ENCODE measurements at regions not wholly inside any gene's neighbourhood (a gene's known extent, or its start where the extent isn't known, plus 50 kb on each side); places are given as distances from the start of the nearest gene placed in this dataset.

- TF ChIP-seq FOSL1 (IDR thresholded peaks at IDR 0.05; ENCODE audit: low read depth), result no peak
- TF ChIP-seq POLR2A (IDR thresholded peaks at IDR 0.05; ENCODE audit: borderline replicate concordance, extremely low read depth, insufficient read depth, insufficient read length), result no peak
- TF ChIP-seq ZNF274 (IDR thresholded peaks at IDR 0.05; ENCODE audit: low read depth, low read length), result no peak
- no peak for TF ChIP-seq SP1 (IDR thresholded peaks at IDR 0.05; ENCODE audit: low read depth)
- no peak for TF ChIP-seq CBX3 (IDR thresholded peaks at IDR 0.05; ENCODE audit: low read depth)
- TF ChIP-seq SIN3A (IDR thresholded peaks at IDR 0.05; ENCODE audit: low read depth), result no peak
- TF ChIP-seq SRF (IDR thresholded peaks at IDR 0.05; ENCODE audit: low read depth), result no peak
- no peak for TF ChIP-seq EZH2 (IDR thresholded peaks at IDR 0.05)
- TF ChIP-seq ZFX (IDR thresholded peaks at IDR 0.05), result no peak
- TF ChIP-seq TCF7L2 (IDR thresholded peaks at IDR 0.05; ENCODE audit: borderline replicate concordance, extremely low read depth, insufficient read depth, insufficient read length), result no peak
- TF ChIP-seq POLR2AphosphoS5 (IDR thresholded peaks at IDR 0.05; ENCODE audit: low read depth, low read length), result no peak
- TF ChIP-seq CTCF (IDR thresholded peaks at IDR 0.05 in 2 of 3, conservative IDR thresholded peaks at IDR 0.05 in 1 of 3; ENCODE audit: borderline replicate concordance in 1 of 3, insufficient read depth in 1 of 3, low read depth in 2 of 3, low read length in 2 of 3), result no peak
- no peak for TF ChIP-seq ATF3 (IDR thresholded peaks at IDR 0.05)
- TF ChIP-seq EZH2phosphoT487 (IDR thresholded peaks at IDR 0.05; ENCODE audit: borderline replicate concordance), result no peak
- TF ChIP-seq ZBTB33 (IDR thresholded peaks at IDR 0.05; ENCODE audit: extremely low read depth, insufficient replicate concordance, low read length), result no peak
- CTCF ChIA-PET, result no interaction called here
- H3K4me2 ChIP-seq (ENCODE audit: low read length), result no peak overlapping the region
- intact Hi-C loops (cut with micrococcal nuclease), result no loop called here
- RAD21 ChIA-PET (ENCODE audit: low non-redundant PET in 1 of 2, low total read pairs in 2 of 2, uncharacterized antibody in 2 of 2, unreplicated experiment in 2 of 2), result no interaction called here
- no peaks in the 10 kb centered on the region for H3K9me2 ChIP-seq (ENCODE audit: insufficient read depth)
- ATAC-seq (no peak), DNase-seq (ENCODE audit: low read depth, low spot score) (no peak)
- H3K4me3 ChIP-seq (replicated peaks in 1 of 2; ENCODE audit: low read depth in 1 of 2, low read length in 2 of 2), result no peak overlapping the region
- POLR2A ChIA-PET, result no interaction called here
- H3K27ac ChIP-seq (ENCODE audit: low read depth, low read length), result no peak overlapping the region
- H3K4me1 ChIP-seq (ENCODE audit: control insufficient read depth in 1 of 2, insufficient read depth in 2 of 2, low read length in 2 of 2), result no peaks in the 10 kb centered on the region; a peak in 1 of 4 replicates
- H3K27me3 ChIP-seq (ENCODE audit: insufficient read depth, low read length), result no peaks in the 10 kb centered on the region
- no TSS peak for BruUV-seq (replicated peaks)
- no peak overlapping the region for H2AFZ ChIP-seq (ENCODE audit: low read depth, low read length, poor library complexity, severe bottlenecking)
- no peaks in the 10 kb centered on the region for H3K36me3 ChIP-seq (ENCODE audit: control insufficient read depth in 1 of 2, insufficient read depth in 2 of 2, low read length in 2 of 2)
- peaks cover 0 to 12% of the 10 kb centered on the region in 2 experiments; a peak in 3 of 4 replicates for H3K9me3 ChIP-seq (ENCODE audit: control insufficient read depth in 1 of 2, insufficient read depth in 1 of 2, low read depth in 1 of 2, low read length in 2 of 2)
- no peak overlapping the region for H3K9ac ChIP-seq (ENCODE audit: low read length)
- H3K79me2 ChIP-seq (ENCODE audit: insufficient read depth, low read length), result no peaks in the 10 kb centered on the region
- no peaks in the 10 kb centered on the region for H4K20me1 ChIP-seq (ENCODE audit: insufficient read depth)
Observed at GRCh38 chr4:4594285-4594920, 52.6 kb upstream of the STX18 start.
